Activated naive CD8-positive, alpha-beta T cell (primary cell): ENCODE measurements at regions not wholly inside any gene's neighbourhood (a gene's known extent, or its start where the extent isn't known, plus 50 kb on each side); places are given as distances from the start of the nearest gene placed in this dataset.

Experiments used
- H3K27ac Mint-ChIP-seq: one replicate; pipeline ENCODE4 v1.8.0; 2021; ENCODE audit warnings: mixed read lengths
- H3K27me3 Mint-ChIP-seq: one replicate; pipeline ENCODE4 v1.8.0; 2021; ENCODE audit warnings: mixed read lengths
- H3K36me3 Mint-ChIP-seq: one replicate; pipeline ENCODE4 v1.8.0; 2021; ENCODE audit warnings: mixed read lengths
- H3K4me1 Mint-ChIP-seq: one replicate; pipeline ENCODE4 v1.8.0; 2021; ENCODE audit warnings: low read depth, mixed read lengths
- H3K4me3 Mint-ChIP-seq: one replicate; pipeline ENCODE4 v1.8.0; 2021; ENCODE audit warnings: mild to moderate bottlenecking, mixed read lengths
- H3K9me3 Mint-ChIP-seq: one replicate; pipeline ENCODE4 v1.8.0; 2021; ENCODE audit warnings: low read depth, mixed read lengths

DNA sequence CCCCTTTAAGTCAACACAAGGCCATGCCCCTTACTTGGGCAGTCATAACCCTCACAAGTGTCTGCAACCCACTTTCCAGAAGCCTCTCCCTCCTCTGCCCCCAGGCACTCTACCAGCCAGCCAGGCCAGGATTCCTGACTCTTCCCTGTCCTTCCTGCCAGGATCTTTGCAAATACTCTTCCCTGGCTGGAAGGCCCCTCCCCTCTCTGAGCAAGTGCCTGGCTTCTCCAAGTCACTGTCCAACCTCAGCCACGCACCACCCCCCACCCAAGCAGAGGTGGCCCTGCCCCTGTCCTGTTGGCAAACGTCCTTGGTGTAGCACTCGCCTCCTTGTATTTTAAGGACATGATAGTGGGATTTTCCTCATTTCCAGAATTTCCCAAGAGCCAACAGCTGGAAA is 54.7 kb upstream of the USP3 start:
- Mint-ChIP-seq H3K4me1 (peaks cover 30% of the 10 kb centered on the region), H3K36me3 (no peaks in the 10 kb centered on the region), H3K9me3 (no peaks in the 10 kb centered on the region), H3K27ac (peak overlapping the region; percentile 22), H3K27me3 (no peaks in the 10 kb centered on the region), H3K4me3 (no peak overlapping the region)

GRCh38 chr15:63450884-63451225 is 53.5 kb upstream of the USP3 start:
- Mint-ChIP-seq H3K4me1 (peaks cover 20% of the 10 kb centered on the region), H3K36me3 (no peaks in the 10 kb centered on the region), H3K27me3 (no peaks in the 10 kb centered on the region), H3K4me3 (no peak overlapping the region), H3K27ac (no peak overlapping the region), H3K9me3 (no peaks in the 10 kb centered on the region)

GRCh38 chr15:63451671-63452315 is 52.6 kb upstream of the USP3 start:
- H3K9me3 Mint-ChIP-seq: no peaks in the 10 kb centered on the region
- no peak overlapping the region for H3K27ac Mint-ChIP-seq
- no peaks in the 10 kb centered on the region for H3K27me3 Mint-ChIP-seq
- no peaks in the 10 kb centered on the region for H3K36me3 Mint-ChIP-seq
- H3K4me1 Mint-ChIP-seq: peaks cover 11% of the 10 kb centered on the region
- no peak overlapping the region for H3K4me3 Mint-ChIP-seq

- H3K9me3 Mint-ChIP-seq: no peaks in the 10 kb centered on the region
- no peak overlapping the region for H3K4me3 Mint-ChIP-seq
- no peak overlapping the region for H3K27ac Mint-ChIP-seq
- H3K36me3 Mint-ChIP-seq: no peaks in the 10 kb centered on the region
- peaks cover 4% of the 10 kb centered on the region for H3K4me1 Mint-ChIP-seq
- H3K27me3 Mint-ChIP-seq: no peaks in the 10 kb centered on the region
These were observed 51.7 kb upstream of the USP3 start for GRCh38 chr15:63452552-63453136.

DNA sequence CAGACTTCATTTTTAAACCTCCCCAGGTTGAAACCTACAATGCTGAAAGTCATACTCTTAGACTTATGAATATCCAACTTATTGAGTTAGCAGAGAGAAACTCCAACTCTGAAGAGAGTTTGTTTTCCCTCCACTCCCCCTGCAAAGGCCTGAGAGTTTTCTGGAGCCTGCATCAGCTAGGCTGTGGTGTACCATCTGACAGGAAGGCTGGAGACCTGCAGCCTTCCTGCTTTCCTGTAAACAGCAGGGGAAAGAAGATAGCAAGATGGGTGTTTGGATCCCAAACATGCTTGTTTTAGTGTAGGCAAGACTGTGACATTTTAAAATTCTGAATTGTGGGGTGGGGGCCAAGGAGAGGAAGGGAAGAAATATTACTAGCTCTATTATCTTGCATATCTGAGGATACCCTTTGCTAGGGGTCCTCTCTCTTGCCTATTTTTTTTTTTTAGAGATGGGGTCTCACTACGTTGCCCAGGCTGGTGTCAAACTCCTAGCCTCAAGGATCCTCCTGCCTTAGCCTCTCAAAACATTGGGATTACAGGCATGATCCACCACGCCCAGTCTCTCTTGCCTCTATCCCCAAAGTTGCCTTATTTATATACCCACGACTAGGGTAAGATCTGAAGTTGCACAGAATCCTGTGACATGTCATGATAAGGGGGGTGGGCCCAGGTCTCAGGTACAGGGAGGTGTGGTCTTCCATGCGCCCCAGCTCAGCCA is 51.0 kb upstream of the USP3 start:
- Mint-ChIP-seq H3K4me1 (peaks cover 4% of the 10 kb centered on the region), H3K9me3 (no peaks in the 10 kb centered on the region), H3K27ac (no peak overlapping the region), H3K36me3 (no peaks in the 10 kb centered on the region), H3K4me3 (no peak overlapping the region), H3K27me3 (no peaks in the 10 kb centered on the region)

DNA sequence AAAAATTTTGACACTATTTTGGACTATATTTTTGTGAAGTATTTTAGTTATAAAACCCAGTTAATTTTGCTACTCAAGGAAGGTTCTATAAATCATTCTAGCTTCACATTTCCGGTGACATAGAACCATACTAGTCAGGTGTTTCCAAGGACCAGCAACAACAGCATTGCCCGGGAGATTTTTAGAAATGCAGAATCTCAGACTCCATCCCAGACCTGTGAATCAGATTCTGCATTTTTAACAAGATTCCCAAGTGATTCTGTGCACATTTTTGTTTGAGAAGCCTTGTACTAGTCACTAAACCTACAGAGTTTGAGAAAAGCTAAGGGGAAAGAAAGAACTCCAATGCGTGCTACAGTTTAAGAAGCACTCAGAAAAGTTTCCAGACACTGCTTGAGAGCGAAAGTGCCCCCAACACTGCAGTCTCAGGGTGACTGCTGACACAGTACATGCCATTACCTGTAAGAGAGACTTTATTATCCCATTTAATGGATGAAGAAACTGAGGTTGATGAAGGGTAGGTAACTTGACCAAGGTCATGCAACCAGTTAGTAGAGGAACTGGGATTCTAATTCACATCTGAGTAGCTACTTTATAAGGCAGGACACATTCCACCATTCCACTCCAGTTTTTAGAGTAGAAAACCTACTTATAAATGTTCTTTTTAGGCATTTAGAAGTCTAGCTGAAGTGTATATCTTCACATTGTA is 49.7 kb upstream of the USP3 start:
- Mint-ChIP-seq H3K4me3 (no peak overlapping the region), H3K9me3 (no peaks in the 10 kb centered on the region), H3K36me3 (no peaks in the 10 kb centered on the region), H3K4me1 (peaks cover 4% of the 10 kb centered on the region), H3K27me3 (no peaks in the 10 kb centered on the region), H3K27ac (no peak overlapping the region)
